Progenitor cell of endocrine pancreas (in vitro differentiated cells): ENCODE measurements at regions not wholly inside any gene's neighbourhood (a gene's known extent, or its start where the extent isn't known, plus 50 kb on each side); places are given as distances from the start of the nearest gene placed in this dataset.

Experiments used
- DNase-seq: peaks from one replicate; pipeline ENCODE4 v3.0.0; 2021; ENCODE audit warnings: low spot score; ENCODE audit not compliant: unreplicated experiment
- H3K27ac Mint-ChIP-seq: 2 replicates; pipeline ENCODE4 v1.8.0; 2021; ENCODE audit warnings: mild to moderate bottlenecking, moderate library complexity, mixed read lengths
- H3K27me3 Mint-ChIP-seq: 2 replicates; pipeline ENCODE4 v1.8.0; 2021; ENCODE audit warnings: mixed read lengths
- H3K36me3 Mint-ChIP-seq: 2 replicates; pipeline ENCODE4 v1.8.0; 2022; ENCODE audit warnings: mixed read lengths; ENCODE audit not compliant: insufficient read depth
- H3K4me1 Mint-ChIP-seq: 2 replicates; pipeline ENCODE4 v1.8.0; 2021; ENCODE audit warnings: low read depth, mixed read lengths
- H3K4me3 Mint-ChIP-seq: 2 replicates; pipeline ENCODE4 v1.8.0; 2021; ENCODE audit warnings: low read depth, mild to moderate bottlenecking, moderate library complexity, mixed read lengths
- H3K9me3 Mint-ChIP-seq: 2 replicates; pipeline ENCODE4 v1.8.0; 2021; ENCODE audit warnings: low read depth, mixed read lengths
- CTCF ChIP-seq: fragments of 200-600 bp; sonication (generic); IDR thresholded peaks from one replicate; pipeline ENCODE4 v1.5.0; 2021; ENCODE audit warnings: antibody characterized with exemption, mild to moderate bottlenecking; ENCODE audit not compliant: unreplicated experiment

- H3K4me1 Mint-ChIP-seq, result no peaks in the 10 kb centered on the region
- H3K27me3 Mint-ChIP-seq, result no peaks in the 10 kb centered on the region
- H3K4me3 Mint-ChIP-seq, result no peak overlapping the region
- no peak for DNase-seq
- no peak overlapping the region for H3K27ac Mint-ChIP-seq
- H3K9me3 Mint-ChIP-seq, result no peaks in the 10 kb centered on the region
- H3K36me3 Mint-ChIP-seq, result no peaks in the 10 kb centered on the region
- no peak for TF ChIP-seq CTCF
Observed at GRCh38 chr7:12868027-12868426, 180.6 kb downstream of the ARL4A start.

- Mint-ChIP-seq H3K27ac (no peak overlapping the region), H3K9me3 (no peaks in the 10 kb centered on the region), H3K4me3 (no peak overlapping the region), H3K4me1 (peaks cover 1% of the 10 kb centered on the region), H3K36me3 (no peaks in the 10 kb centered on the region), H3K27me3 (no peaks in the 10 kb centered on the region)
- no peak for DNase-seq
- no peak for TF ChIP-seq CTCF
Observed at GRCh38 chr7:12870219-12870618, 182.8 kb downstream of the ARL4A start.

GRCh38 chr7:12872487-12872886 is 185.1 kb downstream of the ARL4A start:
- Mint-ChIP-seq H3K36me3 (no peaks in the 10 kb centered on the region), H3K27me3 (no peaks in the 10 kb centered on the region), H3K9me3 (no peaks in the 10 kb centered on the region), H3K4me3 (no peak overlapping the region), H3K27ac (no peak overlapping the region), H3K4me1 (peaks cover 1% of the 10 kb centered on the region)
- TF ChIP-seq CTCF, result no peak
- no peak for DNase-seq

GRCh38 chr7:12873571-12873970 is 186.1 kb downstream of the ARL4A start:
- no peaks in the 10 kb centered on the region for H3K27me3 Mint-ChIP-seq
- peaks cover 1% of the 10 kb centered on the region for H3K4me1 Mint-ChIP-seq
- no peak for TF ChIP-seq CTCF
- no peaks in the 10 kb centered on the region for H3K9me3 Mint-ChIP-seq
- H3K4me3 Mint-ChIP-seq, result no peak overlapping the region
- no peak overlapping the region for H3K27ac Mint-ChIP-seq
- H3K36me3 Mint-ChIP-seq, result no peaks in the 10 kb centered on the region
- no peak for DNase-seq

GRCh38 chr7:12879139-12879538 is 191.7 kb downstream of the ARL4A start:
- Mint-ChIP-seq H3K4me1 (peaks cover 1% of the 10 kb centered on the region), H3K9me3 (no peaks in the 10 kb centered on the region), H3K27me3 (no peaks in the 10 kb centered on the region), H3K27ac (no peak overlapping the region), H3K36me3 (no peaks in the 10 kb centered on the region), H3K4me3 (no peak overlapping the region)
- TF ChIP-seq CTCF, result no peak
- no peak for DNase-seq
